AG09319 (cell line): ENCODE measurements at regions not wholly inside any gene's neighbourhood (a gene's known extent, or its start where the extent isn't known, plus 50 kb on each side); places are given as distances from the start of the nearest gene placed in this dataset.
"Not testable (repeated sequence)": the region's sequence is repeated elsewhere in the genome, so short reads cannot be mapped to it uniquely, and the experiment has no call there.

ENCODE experiments used
- DNase-seq: peaks from one replicate; pipeline ENCODE4 v3.0.0-alpha.2; 2010; ENCODE audit warnings: low read depth; ENCODE audit errors: extremely low read depth
- CTCF ChIP-seq: IDR thresholded peaks from 2 replicates; pipeline ENCODE4 v1.5.1; 2011; ENCODE audit warnings: low read depth, mild to moderate bottlenecking, inconsistent platforms, low read length, moderate library complexity

- TF ChIP-seq CTCF: no peak
- DNase-seq: no peak
Measured at GRCh38 chr3:16769525-16769924, 115.2 kb upstream of the PLCL2 start.

- TF ChIP-seq CTCF: no peak
- no peak for DNase-seq
Measured at GRCh38 chr3:16770021-16770420, 114.7 kb upstream of the PLCL2 start.

- DNase-seq: no peak
- TF ChIP-seq CTCF: no peak
Measured at GRCh38 chr3:16770792-16771191, 114.0 kb upstream of the PLCL2 start.

- not testable (repeated sequence) for DNase-seq
Measured at GRCh38 chr3:16773594-16773993, 111.2 kb upstream of the PLCL2 start.

GRCh38 chr3:16774536-16774935 lies 110.2 kb upstream of the PLCL2 start:
- not testable (repeated sequence) for DNase-seq

GRCh38 chr3:16784973-16785372 lies 99.8 kb upstream of the PLCL2 start:
- TF ChIP-seq CTCF: no peak
- no peak for DNase-seq

GRCh38 chr3:16785465-16785864 lies 99.3 kb upstream of the PLCL2 start:
- DNase-seq: no peak
- TF ChIP-seq CTCF: no peak

GRCh38 chr3:16788440-16789056 lies 96.2 kb upstream of the PLCL2 start:
- TF ChIP-seq CTCF: no peak

More at GRCh38 chr3:16788440-16789056, 96.2 kb upstream of the PLCL2 start:
- DNase-seq: no peak
